AG08396 (cell line): ENCODE measurements at regions not wholly inside any gene's neighbourhood (a gene's known extent, or its start where the extent isn't known, plus 50 kb on each side); places are given as distances from the start of the nearest gene placed in this dataset.

Experiments used
- DNase-seq: peaks from one replicate; pipeline ENCODE4 v3.0.0; 2012; ENCODE audit warnings: low spot score, mixed read lengths

DNA sequence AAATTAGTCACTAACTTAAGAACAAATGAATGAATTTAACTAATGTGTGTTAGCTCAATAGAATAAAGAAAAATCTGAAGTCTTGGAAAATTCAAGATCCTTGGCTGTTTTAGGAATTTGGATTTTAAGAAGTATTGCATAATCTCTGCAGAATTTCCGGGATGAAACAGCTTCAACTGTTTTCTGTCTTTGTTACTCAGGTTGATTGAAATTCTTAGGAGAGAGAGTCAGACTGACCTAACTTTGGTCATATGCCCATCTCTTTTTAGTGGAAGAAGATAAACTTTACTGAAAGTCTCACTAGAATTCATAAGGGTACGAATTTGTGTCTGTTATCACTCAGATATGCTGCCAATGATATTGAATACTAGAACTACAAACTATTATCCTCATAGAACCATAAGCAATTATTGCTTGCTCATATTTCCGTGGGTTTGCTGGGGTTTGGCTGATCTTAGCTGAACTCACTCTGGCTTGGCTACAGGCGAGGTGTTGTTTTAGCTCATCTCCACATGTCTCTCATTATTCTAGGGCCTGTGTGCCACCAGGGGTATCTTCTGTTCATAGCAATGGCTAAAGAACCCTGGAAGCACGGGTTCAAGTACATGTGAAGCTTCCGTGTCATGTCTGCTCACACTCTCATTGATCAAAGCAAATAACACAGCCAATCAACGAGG is 257.4 kb upstream of the NOVA1 start:
- no peak for DNase-seq

DNA sequence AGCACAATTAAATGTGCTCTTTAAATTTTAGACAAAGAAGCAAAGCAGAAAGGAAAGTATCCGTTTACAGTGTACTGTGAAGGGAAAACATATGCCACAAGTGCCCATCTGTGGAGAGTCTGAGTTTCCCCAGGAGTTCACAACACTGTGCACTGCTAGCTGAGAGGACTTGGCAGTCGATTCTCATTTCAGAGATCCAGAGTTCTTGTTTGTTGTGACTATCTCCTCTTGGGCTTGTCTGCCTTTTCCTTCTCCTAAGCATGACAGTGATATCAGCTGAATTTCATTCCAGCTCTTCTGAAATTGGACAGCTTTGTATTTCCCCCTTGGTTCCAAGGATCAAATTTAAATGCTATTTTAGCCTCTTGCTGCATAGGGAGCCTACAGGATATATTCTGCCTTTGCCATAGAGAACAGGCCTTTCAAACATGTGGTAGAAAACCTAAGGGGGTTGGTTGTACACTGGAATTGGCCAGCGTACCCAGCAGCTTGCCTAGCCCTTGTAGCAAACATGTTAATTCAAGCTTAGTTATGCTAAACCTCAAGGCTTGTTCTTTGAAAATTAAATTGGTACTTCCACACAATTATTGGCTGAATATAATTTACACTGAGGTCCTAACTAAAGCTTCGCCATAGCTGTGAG is 259.2 kb upstream of the NOVA1 start:
- no peak for DNase-seq

DNA sequence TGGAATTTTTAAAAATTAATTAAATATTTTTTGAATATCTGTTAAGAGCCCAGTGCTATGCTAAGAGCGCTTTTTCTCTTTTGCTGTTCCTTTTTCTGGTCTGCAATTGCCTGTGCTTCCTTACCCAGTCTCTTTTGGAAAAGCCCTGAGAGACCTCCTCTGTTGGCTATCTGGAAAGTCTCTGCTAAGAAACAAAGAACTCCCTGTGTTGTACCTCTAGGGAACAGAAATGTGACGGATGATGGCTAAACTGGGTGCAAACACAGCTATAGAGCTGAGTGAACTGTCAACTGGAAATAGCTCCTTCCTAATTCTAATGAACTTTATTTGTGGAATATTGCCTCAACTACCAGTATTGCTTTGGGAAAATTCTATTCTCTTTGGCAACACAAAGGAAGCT is 261.6 kb upstream of the NOVA1 start:
- DNase-seq, result no peak

DNA sequence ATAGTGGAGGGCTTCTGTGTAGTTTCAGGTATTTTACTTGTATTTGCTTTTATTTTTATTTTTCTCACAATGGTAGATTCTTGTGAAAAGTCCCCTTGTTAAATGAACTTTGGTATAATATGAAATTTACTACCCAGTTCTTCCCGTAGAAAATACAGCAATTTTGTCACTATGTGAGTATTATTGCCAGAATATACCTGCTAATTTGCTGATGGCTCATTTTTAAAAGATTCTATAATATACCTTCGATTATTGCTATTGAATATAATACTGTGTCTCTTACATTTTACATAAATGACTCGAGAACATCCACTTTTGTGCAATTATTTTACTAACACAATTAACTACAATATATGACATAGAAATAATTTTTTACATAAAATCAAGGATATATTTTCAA is 262.3 kb upstream of the NOVA1 start:
- no peak for DNase-seq

DNA sequence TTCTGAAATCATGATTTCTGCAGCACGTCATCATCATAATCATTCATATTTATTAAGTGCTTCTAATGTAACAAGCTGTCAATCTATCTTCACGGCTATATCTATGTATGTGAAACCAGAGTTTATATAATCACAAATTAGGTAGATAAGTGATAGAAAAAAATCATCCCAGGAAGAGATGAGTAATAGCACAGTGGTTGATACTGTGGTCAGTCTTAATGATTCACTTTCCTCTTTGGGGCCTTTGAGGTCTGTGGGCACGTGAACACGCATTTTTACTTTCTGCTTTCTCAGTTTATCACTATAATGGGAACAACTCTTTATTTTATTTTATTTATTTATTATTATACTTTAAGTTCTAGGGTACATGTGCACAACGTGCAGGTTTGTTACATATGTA is 265.9 kb upstream of the NOVA1 start:
- DNase-seq, result no peak

DNA sequence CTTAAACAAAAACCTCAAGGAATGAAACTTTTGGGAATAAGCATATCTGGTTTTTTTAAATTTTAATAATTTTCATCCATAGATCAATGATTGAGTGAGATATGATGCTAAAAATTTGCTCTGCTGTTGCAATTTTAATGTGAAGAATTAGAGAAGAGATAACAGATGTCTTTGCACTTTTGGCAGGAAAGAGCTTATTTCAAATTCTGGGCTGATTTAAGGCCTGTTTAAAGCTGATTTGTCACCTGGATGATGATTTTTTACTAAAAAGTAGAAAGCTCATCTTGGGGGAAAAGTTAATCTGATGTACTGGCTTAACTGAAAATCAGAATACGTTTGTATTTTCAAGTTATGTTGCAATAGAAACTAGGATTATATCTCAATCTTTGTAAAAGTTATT is 268.9 kb upstream of the NOVA1 start:
- DNase-seq, result no peak

DNA sequence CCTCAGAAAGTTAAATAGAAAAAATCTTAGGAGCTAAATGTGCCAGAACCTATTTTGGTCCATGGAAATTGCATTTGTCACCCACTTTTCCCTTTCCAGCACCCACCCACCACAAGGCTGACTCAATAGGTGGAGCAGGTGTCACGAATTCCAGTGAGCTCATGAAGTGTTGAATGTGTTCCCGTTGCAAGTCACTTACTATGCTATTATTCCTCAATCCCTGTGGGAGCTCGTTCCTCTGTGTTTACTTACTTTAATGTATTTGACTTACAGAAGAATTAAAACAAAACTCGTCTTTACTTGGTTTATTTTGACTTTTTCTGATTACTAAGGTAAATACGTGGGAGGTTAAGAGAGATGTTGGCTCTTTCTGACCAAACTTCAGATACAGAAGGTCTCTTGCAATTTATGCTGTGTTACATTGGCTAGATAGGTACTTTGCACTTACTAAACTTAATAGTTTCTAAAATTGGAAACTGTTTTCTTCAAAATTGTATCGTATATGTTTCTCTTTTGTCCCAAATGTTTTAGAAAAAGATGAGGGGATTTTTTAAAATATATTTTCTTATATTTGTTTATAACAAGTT is 269.4 kb upstream of the NOVA1 start:
- DNase-seq, result no peak

DNA sequence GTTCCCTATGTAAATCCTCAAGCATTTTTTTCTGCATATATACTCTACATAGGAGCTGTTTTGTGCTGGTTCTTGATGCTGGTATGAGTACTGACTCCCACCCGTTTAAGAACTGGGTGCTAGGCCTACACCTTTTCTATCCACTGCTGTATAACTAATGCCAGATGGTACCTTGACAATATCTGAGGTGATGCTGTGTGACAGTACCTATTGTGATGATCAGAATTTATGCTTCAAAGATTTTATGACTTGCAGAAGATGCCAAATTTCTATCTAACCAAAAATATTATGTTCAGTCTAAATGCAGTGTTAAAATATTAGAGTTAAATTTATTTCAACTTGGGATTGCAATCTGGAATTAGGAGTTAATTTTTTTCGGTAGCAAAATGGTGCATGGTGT is 272.3 kb upstream of the NOVA1 start:
- no peak for DNase-seq

DNA sequence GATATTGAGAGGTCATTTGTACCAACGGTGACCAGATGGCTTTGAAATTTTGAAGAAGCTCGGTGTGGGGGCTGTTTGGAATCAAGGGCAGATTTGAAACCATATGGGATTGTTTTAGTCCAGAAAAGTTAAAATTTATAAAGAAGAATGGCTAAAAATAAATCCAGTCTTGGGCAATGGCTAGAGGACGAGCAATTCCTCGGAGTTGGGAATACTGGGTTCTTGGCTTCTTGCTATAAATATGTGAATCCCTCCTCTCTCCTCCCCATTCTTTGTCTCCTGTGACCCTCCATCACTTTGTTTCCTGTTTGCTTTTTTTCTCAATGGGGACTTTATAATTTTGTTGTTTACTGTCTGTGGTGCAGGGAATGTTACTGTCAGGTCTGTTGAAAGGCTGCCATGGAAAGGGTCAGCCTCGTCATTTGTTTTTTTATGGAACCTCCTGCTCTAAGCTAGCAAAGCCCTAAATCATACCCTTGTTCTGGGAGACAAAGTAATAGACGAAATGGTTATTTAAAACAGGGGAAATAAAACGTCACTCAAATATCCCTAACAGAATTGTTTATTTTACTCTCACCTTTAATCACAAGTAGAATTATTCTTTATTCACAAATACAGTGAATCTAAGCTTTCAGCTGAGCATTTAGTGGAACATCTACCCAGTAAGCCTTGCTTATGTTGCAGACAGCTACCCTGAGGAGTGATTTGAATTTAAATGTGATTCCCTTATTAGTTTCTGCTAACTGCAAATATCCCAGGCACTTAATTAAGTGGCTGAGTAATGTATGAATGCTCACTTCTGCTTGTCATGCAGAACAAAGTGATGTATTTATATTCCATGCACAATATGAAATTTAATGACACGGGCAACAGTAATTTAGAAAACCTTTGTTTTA is 273.1 kb upstream of the NOVA1 start:
- DNase-seq, result no peak

DNA sequence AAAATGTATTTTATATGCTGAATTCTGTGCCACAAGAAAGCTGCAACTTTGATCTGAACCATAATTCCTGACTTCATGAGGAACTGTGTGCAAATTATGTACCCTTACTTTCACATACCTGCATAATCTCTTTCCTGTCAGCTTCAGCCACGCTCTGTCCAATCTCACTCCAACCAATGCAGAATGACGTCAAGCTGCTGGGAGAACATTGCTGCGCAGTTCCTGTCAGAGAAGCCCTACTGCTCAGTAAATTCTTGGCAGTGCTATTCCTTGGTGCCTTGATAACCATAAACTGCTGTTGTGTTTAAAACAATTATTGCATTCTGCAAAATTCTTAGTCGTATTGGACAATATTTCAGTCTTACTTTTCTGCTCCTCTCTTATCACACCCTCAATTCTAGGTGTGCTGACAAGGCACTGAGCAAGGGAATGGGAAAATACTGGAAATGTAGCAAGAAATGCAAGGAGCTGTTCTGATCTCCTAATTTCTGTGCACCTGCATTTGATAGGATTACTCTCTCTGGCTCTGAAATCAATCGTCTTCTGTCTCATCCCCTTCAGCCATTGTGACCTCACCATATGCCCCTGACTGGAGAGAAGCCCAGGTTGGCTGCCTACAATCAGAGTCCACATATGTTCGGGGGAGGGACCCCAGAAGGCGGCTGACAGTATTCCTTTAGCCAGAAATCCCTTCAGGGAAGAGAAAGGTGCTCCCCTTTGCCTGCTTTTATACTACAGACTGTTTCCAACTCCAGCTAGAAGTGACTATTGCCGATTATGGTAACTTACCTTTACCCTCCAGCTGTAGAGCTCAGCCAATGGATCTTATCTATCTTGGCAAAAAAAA is 274.9 kb upstream of the NOVA1 start:
- DNase-seq, result no peak

DNA sequence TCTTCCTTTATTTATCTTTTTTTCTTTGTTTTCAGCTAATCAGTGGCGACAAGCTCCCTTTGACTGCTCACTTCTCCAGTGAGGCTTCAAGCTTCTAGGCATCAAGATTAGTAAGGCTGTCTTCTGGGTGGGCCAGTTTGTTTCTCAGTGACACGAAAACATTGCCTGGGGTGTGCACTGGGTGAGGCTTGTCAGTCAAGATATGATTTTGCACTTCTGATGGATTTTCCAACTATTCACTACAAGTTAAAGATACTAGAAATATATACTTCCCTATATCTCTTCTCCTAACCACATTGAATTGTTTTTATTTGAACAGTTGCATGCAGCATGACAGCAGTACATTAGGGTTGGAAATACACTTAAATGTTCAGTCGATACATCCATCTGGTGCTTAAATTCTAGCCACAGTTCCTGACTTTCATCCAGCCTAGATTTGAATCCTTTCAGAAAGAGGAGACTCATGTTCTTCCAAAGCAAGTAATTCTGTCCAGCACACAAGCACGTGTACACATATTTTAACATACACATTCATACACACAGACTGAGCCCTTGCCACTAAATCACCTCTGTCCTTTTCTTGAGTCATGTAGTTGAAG is 275.6 kb upstream of the NOVA1 start:
- no peak for DNase-seq

DNA sequence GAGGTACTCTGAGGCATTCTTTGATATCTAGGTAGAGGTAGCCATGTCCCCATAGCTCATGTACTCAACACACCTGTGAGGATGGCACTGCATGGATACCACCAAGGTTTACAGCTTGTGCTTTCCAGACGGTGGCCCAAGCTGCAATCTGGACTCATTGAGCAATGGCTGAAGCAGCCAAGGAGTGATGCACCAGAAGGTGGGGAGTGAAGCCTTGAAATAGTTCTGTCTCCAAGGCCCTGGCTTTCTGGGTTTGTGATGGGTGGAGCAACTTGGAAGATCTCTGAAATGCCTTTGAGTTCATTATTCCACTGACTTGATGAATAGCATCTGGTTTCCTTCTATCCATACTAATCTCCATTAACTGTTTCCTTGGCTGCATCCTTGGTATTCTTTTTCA is 290.0 kb upstream of the NOVA1 start:
- no peak for DNase-seq

DNA sequence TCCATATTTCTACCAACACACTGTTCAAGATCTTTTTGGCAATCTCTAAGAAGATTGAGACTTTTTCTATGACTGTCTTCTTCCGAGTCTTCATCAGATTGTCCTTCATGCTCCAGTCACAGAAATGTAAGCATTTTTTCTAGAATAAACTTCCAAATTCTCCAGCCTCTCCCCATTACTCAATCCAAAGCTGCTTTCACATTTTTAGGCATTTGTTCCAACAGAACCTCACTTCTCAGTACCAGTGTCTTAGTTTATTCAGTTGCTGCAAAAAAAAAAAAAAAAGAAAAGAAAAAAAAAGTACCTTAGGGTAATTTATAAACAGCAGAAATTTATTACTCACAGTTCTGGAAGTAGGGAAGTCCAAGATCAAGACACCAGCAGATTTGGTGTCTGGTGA is 290.8 kb upstream of the NOVA1 start:
- DNase-seq, result no peak

DNA sequence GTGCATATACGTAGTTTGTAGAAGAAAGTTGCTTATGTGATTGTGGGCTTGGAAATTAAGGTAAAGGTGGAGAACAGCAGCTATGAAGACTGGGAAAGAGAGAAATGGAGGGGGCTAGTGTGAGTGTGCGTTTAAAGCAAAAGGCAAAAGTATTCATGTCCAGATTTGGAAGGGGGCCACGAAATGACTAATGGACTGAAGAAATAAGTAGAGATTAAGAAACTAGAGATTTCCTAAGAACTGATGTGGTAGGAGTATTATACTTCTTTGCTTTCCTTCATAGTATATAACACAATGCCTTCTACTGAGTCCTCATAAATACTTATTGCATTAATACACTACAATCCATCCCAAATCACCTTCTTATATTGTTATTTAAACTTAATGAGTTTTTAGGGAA is 298.6 kb upstream of the NOVA1 start:
- no peak for DNase-seq

DNA sequence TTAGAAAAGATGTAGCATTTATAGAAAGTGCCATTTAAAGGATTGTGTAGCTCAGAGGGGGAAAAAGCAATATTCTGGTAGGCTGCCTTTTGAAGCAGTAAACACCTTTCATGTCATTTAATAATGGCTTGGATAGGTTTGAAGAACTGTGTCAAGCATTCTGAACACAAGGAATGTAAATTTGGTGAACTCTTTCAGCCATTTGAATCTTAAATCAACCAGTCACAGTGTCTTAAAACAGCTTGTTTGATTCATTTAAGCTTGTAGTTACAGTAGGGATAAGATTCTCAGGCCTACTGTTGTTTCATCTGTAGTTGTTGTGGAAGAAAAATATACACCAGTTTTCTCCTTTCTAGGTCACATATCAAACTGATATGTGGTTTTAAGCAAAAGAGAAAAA is 299.4 kb upstream of the NOVA1 start:
- DNase-seq, result no peak

DNA sequence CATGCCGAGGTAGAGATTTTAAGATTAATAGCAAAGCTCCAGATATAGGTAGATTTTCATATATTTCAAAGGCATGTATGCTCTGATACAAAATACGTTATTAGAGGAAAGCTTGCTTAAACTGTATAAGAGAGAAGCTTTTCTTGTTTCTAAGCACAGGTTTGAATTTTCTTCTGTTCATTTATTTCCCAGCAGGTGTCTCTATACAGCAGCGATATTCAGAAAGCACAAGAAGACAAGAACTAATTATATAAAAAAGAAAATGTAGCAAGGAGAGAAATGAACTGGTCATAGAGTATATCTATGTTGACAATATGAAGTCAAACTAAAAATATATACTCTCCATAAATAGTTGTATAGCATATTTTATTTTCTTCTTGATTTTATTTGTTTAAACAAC is 307.4 kb upstream of the NOVA1 start:
- no peak for DNase-seq

DNA sequence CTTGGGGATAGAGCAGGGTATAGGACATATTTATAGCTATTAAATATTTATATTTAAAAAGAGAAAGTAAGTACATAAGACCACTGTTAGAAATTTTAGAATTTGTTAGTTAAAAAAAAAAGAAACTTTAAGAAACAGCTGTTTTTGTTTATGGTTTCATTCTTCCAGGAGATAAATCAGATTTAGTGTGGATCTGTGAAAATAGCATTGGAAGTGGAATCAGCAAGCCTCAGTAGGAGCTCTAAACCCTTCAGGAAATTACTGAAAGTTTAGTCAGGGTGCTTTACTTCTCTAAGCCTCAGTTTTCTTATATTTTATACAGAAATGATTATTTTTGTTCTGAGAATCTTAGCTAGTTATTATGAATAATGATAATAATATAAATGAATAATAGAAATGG is 316.0 kb upstream of the NOVA1 start:
- DNase-seq, result no peak

DNA sequence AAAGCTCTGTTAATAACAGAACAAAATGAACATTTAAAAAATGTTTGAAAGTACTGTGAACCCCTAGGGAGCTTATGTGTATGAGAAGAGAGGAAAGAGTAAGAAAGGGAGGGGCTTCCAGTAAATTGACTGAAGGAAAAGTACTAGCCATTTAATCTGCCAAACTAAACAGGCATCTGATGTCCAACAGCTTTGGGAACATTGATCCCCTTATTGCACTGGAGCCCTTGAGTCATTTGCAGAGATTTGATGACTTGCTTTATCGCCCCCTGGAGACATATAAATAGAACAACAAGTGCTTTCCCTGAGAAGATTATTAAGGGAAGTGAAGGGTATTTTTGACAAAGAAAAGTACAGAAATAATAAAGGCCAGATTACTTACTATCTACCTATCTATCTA is 319.3 kb upstream of the NOVA1 start:
- peak; percentile 2 for DNase-seq

DNA sequence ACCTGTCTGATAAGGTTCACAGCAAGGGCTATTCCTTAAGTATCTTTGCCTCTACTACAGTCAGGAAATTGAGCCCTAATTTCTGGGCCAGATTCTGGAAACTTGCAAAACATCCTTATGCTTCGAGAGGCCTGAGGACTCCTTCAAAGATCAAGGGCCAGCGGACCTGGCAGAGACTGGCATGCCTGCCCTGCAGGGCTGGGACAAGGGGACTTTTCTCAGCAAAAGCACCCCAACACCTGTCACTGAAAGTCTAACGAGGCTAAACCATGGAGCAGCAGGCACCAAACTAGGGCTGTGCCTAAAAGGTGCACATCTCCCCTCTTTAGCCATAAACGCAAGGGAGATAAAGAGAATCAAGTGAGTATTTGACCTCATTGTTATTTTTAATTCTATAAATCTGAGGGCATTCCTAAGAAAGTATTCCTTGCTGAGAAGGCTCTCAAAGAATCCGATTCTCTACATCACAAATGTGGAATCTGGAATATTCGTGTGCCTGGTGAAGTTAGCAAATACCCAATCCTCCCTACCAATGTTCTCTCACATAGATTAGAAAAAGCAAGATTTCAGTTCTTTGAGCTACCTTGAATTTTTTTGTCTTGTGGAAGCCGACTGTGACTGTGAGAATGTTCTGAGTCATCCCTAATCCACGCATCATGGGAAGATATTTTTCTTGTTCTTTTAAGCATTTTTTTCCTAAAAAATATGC is 328.2 kb upstream of the NOVA1 start:
- DNase-seq, result no peak

DNA sequence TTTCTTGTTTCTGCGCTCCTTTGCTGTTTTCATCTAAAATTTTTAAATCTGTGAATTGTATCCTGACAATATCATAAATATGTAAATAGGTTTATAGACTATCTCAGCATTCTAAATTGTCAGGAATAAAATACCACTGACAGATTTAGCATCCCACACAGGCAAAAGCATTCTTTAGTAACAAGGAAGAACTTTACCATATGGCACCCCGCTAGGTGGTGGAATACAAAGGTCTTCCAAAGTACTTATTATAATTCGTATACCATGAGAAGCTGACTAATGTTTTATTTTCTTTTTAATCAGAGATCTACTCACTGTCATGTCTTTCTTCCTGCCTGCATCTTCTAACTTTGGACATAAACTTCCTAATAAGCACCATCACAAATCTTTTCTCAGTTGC is 328.8 kb upstream of the NOVA1 start:
- no peak for DNase-seq

DNA sequence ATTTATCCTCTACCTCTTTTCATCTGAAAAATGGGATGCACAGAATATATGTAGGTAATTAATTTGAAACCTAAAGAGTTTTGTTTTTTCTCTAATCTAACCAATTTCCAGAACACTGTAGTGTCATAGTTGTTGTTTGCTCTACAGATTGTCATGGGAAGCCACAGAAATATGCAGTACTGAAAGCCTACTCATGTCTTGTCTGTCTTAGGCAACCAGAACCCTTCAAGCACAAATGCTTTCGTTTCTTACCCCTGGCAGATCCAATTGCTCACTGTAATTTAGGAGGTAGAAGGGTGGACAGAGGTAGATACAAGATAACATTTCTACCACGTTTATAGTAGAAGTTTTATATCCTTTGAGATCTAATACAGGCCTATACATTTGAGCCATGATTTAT is 330.2 kb upstream of the NOVA1 start:
- DNase-seq, result no peak
